ENCODE measurements at regions not wholly inside any gene's neighbourhood (a gene's known extent, or its start where the extent isn't known, plus 50 kb on each side); places are given as distances from the start of the nearest gene placed in this dataset.

- no peak for TF ChIP-seq CTCF (IDR thresholded peaks at IDR 0.05)
- TF ChIP-seq REST (IDR thresholded peaks at IDR 0.05; ENCODE audit: low read depth, low read length): no peak
- TF ChIP-seq RCOR1 (IDR thresholded peaks at IDR 0.05; ENCODE audit: low read length): no peak
- TF ChIP-seq EZH2phosphoT487 (IDR thresholded peaks at IDR 0.05; ENCODE audit: borderline replicate concordance, low read depth): no peak
- no peak for TF ChIP-seq USF2 (IDR thresholded peaks at IDR 0.05; ENCODE audit: borderline replicate concordance, low read depth, low read length)
- no peak for TF ChIP-seq RAD21 (IDR thresholded peaks at IDR 0.05; ENCODE audit: low read length)
- no peak for TF ChIP-seq CHD2 (IDR thresholded peaks at IDR 0.05; ENCODE audit: low read length, partially characterized antibody)
- no peak for TF ChIP-seq TAF1 (IDR thresholded peaks at IDR 0.05; ENCODE audit: borderline replicate concordance, low read depth, low read length)
- TF ChIP-seq POLR2AphosphoS5 (IDR thresholded peaks at IDR 0.05; ENCODE audit: low read depth, low read length): no peak
- no peak for TF ChIP-seq SMC3 (IDR thresholded peaks at IDR 0.05; ENCODE audit: low read depth, low read length)
- no peak for TF ChIP-seq RXRA (IDR thresholded peaks at IDR 0.05; ENCODE audit: borderline replicate concordance, low read depth)
- no peak for TF ChIP-seq TEAD4 (IDR thresholded peaks at IDR 0.05; ENCODE audit: borderline replicate concordance, insufficient read depth)
- TF ChIP-seq EP300 (IDR thresholded peaks at IDR 0.05; ENCODE audit: borderline replicate concordance in 1 of 2, low read depth in 1 of 2, low read length in 1 of 2): no peak
- no peak for TF ChIP-seq FOXM1 (IDR thresholded peaks at IDR 0.05; ENCODE audit: low read depth)
Observed at GRCh38 chr6:14781772-14782525, 463.9 kb upstream of the JARID2 start.

Measured in SK-N-SH (cell line).